Astrocyte of the spinal cord (primary cell): ENCODE measurements at regions not wholly inside any gene's neighbourhood (a gene's known extent, or its start where the extent isn't known, plus 50 kb on each side); places are given as distances from the start of the nearest gene placed in this dataset.

Experiments
- DNase-seq: peaks from one replicate; pipeline ENCODE4 v3.0.0; 2011; ENCODE audit warnings: low read depth, low spot score
- H3K4me3 ChIP-seq: 2 replicates; pipeline ENCODE4 v1.5.1; 2011; ENCODE audit warnings: low read depth, mild to moderate bottlenecking, low read length, moderate library complexity
- in situ Hi-C: cut with HindIII; loops from 2 replicates; pipeline ENCODE4 v1.10.0; 2017; ENCODE audit warnings: low sequenced_read_pairs
- TF ChIP-seq, protein P1 (sequence below): IDR thresholded peaks from 2 replicates; pipeline ENCODE4 v1.5.1; 2012; ENCODE audit warnings: low read depth, mild to moderate bottlenecking, low read length, inconsistent platforms

DNA sequence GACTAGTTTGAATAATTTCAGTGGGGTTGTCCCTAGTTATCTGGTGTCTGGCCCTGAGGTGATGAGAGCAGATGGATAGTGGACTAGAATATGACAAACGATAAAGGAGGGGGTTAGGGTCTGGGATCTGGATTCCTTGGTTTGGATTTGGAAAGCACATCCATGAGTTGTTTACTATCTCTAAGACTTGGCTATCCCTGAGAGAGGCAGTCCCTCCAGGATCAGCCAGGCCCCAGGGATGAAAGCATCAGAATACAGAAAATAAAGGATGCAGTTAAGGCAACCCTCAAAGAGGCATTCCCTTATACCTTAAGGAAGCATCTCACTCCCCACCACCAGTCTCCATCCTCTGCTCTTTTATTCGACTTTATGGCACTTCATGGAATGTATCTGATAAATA is 230.7 kb downstream of the NHLRC3 start:
- H3K4me3 ChIP-seq, result no peak overlapping the region
- no peak for DNase-seq
- TF ChIP-seq, protein P1, sequence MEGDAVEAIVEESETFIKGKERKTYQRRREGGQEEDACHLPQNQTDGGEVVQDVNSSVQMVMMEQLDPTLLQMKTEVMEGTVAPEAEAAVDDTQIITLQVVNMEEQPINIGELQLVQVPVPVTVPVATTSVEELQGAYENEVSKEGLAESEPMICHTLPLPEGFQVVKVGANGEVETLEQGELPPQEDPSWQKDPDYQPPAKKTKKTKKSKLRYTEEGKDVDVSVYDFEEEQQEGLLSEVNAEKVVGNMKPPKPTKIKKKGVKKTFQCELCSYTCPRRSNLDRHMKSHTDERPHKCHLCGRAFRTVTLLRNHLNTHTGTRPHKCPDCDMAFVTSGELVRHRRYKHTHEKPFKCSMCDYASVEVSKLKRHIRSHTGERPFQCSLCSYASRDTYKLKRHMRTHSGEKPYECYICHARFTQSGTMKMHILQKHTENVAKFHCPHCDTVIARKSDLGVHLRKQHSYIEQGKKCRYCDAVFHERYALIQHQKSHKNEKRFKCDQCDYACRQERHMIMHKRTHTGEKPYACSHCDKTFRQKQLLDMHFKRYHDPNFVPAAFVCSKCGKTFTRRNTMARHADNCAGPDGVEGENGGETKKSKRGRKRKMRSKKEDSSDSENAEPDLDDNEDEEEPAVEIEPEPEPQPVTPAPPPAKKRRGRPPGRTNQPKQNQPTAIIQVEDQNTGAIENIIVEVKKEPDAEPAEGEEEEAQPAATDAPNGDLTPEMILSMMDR, result no peak
- in situ Hi-C loops, result no loop called here

DNA sequence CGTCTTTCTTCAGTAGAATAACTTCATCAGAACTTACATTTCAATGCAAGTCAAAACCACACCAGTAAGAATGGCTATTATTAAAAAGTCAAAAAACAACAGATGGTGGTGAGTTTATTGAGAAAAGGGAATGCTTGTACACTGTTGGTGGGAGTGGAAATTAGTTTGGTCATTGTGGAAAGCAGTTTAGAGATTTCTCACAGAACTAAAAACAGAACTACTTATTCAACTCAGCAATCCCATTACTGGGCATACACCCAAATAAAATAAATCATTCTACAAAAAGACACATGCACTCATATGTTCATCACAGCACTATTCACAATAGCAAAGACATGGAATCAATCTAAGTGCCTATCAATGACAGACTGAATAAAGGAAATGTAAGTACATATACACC is 231.2 kb downstream of the NHLRC3 start:
- no peak overlapping the region for H3K4me3 ChIP-seq
- DNase-seq, result peak; percentile 27
- in situ Hi-C loops, result no loop called here
- TF ChIP-seq, protein P1, result no peak

DNA sequence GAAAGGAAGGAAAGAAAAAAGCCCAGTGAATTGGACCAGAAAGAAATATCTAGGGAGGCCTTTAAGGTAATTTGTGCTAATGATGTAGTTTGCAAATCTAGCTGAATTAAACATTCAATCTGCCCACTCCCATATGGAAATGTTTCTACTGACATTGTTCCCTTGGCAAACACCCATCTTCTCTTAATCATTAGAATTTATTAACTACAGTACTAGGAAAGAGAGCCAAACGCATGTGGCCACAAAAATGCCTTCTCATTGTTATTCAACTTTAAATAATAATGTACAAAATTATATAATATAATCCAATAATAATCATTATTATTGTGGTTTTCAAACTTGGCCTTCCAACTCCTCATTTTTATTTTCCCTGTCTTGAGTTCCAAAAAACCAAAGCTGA is 234.7 kb downstream of the NHLRC3 start:
- TF ChIP-seq, protein P1, result no peak
- no peak for DNase-seq
- no peak overlapping the region for H3K4me3 ChIP-seq
- in situ Hi-C loops, result no loop called here

DNA sequence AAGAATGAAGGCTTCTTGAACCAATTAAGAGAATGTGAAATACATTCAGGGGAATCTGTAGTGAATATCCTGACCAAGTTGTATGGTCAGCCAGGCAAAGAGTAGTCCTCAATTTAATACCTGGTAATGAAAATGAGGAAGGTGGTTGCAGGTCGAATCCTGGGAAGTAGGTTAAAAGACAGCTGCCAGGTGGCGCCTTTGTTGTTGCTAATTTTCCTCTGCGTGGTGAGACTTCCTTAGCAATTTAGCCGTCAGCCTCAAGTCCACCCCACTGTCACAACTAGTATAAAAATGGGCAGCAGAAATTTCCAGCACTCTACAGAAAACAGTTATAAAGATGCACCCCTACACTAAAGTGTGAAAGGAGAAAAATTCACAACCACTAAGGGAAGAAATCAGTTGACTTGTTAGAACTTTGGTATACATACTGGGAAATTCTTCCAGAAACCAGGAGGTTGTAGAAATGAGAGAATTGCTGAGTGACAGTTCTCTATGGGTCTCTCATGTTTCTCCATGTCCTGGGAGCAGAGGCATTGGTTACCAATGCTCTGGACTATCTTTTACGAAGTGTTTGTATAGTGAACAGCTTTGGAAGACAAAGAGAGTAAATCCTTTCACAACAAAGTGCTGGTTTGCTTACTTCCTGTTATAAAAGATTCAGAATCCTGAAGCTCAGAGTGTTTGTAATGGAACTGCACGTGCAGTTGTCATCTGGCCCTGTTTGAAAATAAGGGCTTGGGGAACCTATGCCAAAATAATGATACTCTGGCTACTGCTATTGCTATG is 235.9 kb downstream of the NHLRC3 start:
- in situ Hi-C loops, result no loop called here
- H3K4me3 ChIP-seq, result no peak overlapping the region
- DNase-seq, result peak; percentile 13
- TF ChIP-seq, protein P1, result peak; percentile 29

- in situ Hi-C loops, result no loop called here
- no peak overlapping the region for H3K4me3 ChIP-seq
- TF ChIP-seq, protein P1, result no peak
- no peak for DNase-seq
Observed at GRCh38 chr13:39274739-39275325, 236.6 kb downstream of the NHLRC3 start.

GRCh38 chr13:39279077-39279476 is 240.8 kb downstream of the NHLRC3 start:
- in situ Hi-C loops, result no loop called here
- H3K4me3 ChIP-seq, result no peak overlapping the region
- DNase-seq, result no peak
- TF ChIP-seq, protein P1, result no peak
